HG03432 (cell line): ENCODE measurements at regions not wholly inside any gene's neighbourhood (a gene's known extent, or its start where the extent isn't known, plus 50 kb on each side); places are given as distances from the start of the nearest gene placed in this dataset.
"Not testable (repeated sequence)": the region's sequence is repeated elsewhere in the genome, so short reads cannot be mapped to it uniquely, and the experiment has no call there.

Source experiments
- ATAC-seq: cut with Tn5 transposase; IDR thresholded peaks from one replicate; pipeline ENCODE4 v1.9.1; 2021; ENCODE audit warnings: mild to moderate bottlenecking, moderate library complexity; ENCODE audit not compliant: unreplicated experiment

DNA sequence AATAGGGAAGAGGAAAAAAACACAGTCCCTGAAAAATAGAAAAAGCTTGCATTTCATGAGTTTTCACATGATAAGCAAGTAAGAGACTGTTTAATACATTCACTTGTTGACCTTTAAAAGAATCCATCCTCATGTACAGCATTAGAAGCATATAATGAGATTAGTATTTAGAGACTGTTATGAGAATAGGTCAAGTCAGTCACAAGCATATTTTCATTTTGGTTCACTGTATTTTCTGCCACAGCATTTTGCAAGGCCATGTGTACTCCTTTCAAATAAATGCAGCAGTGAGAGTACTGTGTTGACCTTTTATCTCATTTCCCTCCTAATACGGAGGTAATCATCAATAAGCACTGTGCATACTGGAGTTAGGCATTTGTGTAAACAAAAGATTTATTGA lies 162.2 kb upstream of the SETMAR start:
- no peak for ATAC-seq

DNA sequence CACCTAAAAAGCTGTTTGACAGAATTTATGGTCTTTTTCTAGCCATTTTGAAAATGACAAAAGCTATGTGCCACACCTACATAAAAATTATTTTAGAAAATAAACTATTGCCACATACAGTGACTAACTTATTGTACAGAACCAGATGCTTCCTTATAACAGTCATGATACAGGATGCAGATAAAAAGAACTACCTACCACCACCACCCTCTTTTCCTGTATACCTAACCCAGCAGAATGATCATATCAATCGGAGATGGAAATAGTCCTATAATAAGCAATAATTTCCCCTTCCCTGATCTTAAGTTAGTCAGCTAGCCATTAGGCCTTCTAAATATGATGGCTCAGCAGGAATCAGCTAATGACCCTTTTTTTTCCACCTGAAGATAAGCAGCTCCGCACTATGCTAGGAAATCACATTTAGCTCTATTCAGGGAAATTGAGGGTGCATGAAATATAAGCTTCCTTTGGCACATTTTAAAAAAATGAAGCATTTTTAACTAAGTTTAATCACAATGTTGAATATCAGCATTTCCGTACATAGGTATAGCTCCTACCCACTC lies 155.5 kb upstream of the SETMAR start:
- ATAC-seq, result no peak

- ATAC-seq, result no peak
Measured at GRCh38 chr3:4149296-4149695, 153.9 kb upstream of the SETMAR start.

DNA sequence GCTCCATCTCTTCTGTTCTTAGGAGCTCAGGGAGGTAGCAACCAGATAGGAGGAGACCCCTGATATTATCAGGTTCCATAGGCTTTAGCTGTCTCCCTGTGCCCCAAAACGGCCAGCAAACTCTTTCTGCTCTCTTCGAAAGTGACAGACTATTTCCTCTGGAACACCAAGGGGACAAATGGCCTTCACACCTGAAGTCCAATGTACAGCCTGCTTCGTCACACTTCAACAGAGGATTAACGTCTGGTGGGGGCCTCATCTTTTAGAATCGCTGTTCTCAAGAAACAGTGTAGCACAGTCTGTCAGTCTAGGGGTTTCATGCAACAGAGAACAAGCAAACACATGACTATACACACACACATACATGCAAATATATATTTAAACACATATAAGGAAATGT lies 152.4 kb upstream of the SETMAR start:
- ATAC-seq, result no peak

- ATAC-seq, result no peak
Measured at GRCh38 chr3:4151859-4152258, 151.3 kb upstream of the SETMAR start.

- ATAC-seq, result no peak
Measured at GRCh38 chr3:4153771-4154170, 149.4 kb upstream of the SETMAR start.

- no peak for ATAC-seq
Measured at GRCh38 chr3:4158329-4158728, 144.8 kb upstream of the SETMAR start.

GRCh38 chr3:4162096-4162495 lies 141.1 kb upstream of the SETMAR start:
- ATAC-seq, result no peak

- ATAC-seq, result no peak
Measured at GRCh38 chr3:4163011-4163410, 140.2 kb upstream of the SETMAR start.

DNA sequence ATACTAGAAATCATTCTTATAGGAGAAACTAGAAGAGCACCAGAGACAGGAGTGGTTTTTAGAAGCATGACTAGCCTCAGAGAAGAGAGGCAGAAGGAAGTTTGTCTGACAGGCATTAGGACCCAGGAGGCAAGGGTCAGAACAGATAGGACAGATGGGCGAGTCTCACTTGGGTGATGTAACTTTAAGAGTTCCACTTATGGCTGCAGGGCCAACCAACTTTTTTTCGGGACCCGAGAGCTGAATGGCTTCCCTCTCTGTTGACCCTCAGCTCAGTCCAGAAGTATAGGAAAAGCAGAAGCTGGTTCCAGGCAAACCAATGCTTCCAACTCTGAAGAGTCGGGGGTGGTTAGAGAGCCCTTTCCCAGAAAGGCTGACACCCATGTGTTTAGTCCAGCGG lies 136.6 kb upstream of the SETMAR start:
- ATAC-seq, result no peak

- not testable (repeated sequence) for ATAC-seq
Measured at GRCh38 chr3:4167230-4167629, 135.9 kb upstream of the SETMAR start.

DNA sequence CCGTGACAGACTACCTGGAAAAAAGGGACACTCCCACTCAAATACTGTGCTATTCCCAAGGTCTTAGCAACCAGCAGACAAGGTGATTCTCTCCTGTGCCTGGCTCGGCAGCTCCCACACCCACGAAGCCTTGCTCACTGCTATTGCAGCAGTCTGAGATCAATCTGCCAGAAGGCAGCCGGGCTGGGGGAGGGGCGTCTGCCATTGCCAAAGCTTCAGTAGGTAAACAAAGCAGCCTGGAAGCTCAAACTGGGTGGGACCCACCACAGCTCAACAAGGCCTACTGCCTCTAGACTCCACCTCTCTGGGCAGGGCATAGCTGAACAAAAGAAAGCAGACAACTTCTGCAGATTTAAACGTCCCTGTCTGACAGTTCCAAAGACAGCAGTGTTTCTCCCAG lies 128.4 kb upstream of the SETMAR start:
- no peak for ATAC-seq

DNA sequence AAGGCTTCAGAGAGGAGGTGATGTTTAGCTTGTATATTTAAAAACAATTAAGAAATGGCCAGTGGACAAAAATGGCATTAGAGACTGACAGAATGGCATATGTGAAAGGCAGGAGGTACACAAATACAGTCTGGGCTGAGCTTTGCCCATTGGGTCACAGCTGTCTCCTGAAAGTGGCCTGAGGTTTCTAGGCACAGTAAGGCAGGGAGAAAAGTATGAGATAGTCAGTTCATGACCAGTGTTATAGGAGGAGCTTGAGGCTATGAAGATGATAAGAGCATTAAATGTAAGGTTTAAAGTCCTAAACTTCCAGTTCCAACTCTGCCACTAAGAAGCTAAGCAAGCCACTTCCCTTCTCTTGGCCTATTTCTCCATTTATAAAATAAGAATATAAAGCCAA lies 111.2 kb upstream of the SETMAR start:
- ATAC-seq, result no peak

GRCh38 chr3:4195006-4195405 lies 108.2 kb upstream of the SETMAR start:
- ATAC-seq, result no peak

GRCh38 chr3:4196506-4197147 lies 106.5 kb upstream of the SETMAR start:
- no peak for ATAC-seq

DNA sequence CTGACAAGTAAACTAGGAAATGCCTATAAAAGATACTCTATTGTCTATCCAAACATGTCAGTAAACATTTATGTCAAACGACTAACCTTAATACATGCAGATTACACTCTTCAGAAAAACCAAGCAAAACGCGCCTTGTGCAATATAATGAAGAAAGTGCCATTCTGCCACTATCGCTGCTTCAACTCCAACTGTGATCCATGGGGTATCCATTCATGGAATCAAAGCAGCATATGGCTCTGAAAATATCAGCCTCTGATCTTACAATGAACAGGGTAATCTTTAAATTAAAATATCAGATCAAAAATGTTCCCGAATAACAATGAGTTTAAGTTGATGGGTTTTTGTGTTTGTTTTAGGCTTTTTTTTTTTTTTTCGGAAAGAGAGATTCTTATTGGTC lies 105.5 kb upstream of the SETMAR start:
- no peak for ATAC-seq

GRCh38 chr3:4198491-4198890 lies 104.7 kb upstream of the SETMAR start:
- ATAC-seq, result no peak

GRCh38 chr3:4204776-4205175 lies 98.4 kb upstream of the SETMAR start:
- not testable (repeated sequence) for ATAC-seq

DNA sequence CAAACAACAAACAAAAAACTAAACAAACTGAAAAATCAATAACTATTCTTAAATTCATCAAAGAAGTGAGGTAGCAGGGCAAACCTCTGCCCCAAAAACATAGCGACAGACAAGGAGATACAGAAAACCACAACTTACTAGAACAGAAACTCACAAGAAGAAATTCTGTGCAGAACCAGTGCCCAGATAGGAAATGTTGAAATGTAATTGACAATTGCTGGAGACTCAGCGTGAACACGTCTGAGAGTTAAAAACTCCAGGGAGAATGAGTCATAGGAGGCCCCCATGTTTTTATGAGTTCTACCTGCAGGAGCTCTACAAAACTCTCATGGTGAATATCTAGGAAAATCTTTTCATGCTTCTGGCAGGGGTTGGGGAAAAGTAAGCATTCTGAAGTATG lies 95.5 kb upstream of the SETMAR start:
- ATAC-seq, result no peak

GRCh38 chr3:4208556-4208955 lies 94.6 kb upstream of the SETMAR start:
- ATAC-seq, result no peak

DNA sequence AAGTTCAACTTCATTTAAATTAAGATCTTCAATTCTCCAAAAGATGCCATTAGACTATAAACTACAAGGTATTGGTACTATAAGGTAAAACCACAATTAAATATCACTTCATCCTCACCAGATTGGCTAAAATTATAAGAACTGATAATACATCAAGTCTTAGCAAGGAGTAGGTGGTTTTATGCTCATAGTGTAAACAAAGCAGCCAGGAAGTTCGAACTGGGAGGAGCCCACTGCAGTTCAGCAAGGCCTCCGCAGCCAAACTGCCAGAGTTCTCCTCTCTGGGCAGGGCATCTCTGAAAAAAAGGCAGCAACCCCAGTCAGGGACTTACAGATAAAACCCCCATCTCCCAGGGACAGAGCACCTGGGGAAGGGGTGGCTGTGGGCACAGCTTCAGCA lies 91.6 kb upstream of the SETMAR start:
- no peak for ATAC-seq

DNA sequence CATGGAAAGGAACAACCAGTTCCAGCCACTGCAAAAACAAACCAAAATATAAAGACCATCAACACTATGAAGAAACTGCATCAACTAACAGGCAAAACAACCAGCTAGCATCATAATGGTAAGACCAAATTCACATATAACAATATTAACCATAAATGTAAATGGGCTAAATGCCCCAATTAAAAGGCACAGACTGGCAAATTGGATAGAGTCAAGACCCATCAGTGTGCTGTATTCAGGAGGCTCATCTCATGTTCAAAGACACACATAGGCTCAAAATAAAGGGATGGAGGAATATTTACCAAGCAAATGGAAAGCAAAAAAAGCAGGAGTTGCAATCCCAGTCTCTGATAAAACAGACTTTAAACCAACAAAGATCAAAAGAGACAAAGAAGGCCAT lies 89.7 kb upstream of the SETMAR start:
- ATAC-seq, result not testable (repeated sequence)

DNA sequence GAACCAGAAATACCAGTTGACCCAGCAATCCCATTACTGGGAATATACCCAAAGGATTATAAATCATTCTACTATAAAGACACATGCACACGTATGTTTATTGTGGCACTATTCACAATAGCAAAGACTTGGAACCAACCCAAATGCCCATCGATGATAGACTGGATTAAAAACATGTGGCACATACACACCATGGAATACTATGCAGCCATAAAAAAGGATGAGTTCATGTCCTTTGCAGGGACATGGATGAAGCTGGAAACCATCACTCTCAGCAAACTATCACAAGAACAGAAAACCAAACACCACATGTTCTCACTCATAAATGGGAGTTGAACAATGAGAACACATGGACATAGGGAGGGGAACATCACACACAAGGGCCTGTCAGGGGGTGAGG lies 86.2 kb upstream of the SETMAR start:
- not testable (repeated sequence) for ATAC-seq
